Left lung (tissue), 4 donors: ENCODE measurements at regions not wholly inside any gene's neighbourhood (a gene's known extent, or its start where the extent isn't known, plus 50 kb on each side); places are given as distances from the start of the nearest gene placed in this dataset.

Experiments used
- ATAC-seq: fragments of 200-7000 bp; cut with Tn5 transposase; one replicate; pipeline ENCODE4 v1.9.1; 2020; ENCODE audit warnings: moderate library complexity
- DNase-seq, 4 donors: peaks; one replicate each; pipeline ENCODE4 v3.0.0-alpha.2; 2013 to 2020
- H3K27ac ChIP-seq, 2 donors: fragments of 200-600 bp; sonication (generic) in 1 of 2; one replicate each; pipeline versions ENCODE4 v1.5.0 to v1.8.0; 2020 to 2021
- H3K27me3 ChIP-seq, 2 donors: fragments of 200-600 bp; sonication (generic) in 1 of 2; one replicate each; pipeline versions ENCODE4 v1.5.0 to v1.8.0; 2020 to 2021
- H3K36me3 ChIP-seq, 2 donors: fragments of 200-600 bp; sonication (generic) in 1 of 2; one replicate each; pipeline versions ENCODE4 v1.5.0 to v1.8.0; 2020 to 2021
- H3K4me1 ChIP-seq, 2 donors: fragments of 200-600 bp; one replicate each; pipeline ENCODE4 v1.8.0; 2021
- H3K4me3 ChIP-seq, 2 donors: fragments of 200-600 bp; sonication (generic) in 1 of 2; one replicate each; pipeline versions ENCODE4 v1.5.0 to v1.8.0; 2020 to 2021; ENCODE audit warnings: mild to moderate bottlenecking in 1 of 2
- H3K9me3 ChIP-seq, 2 donors: fragments of 200-600 bp; sonication (generic) in 1 of 2; one replicate each; pipeline versions ENCODE4 v1.5.0 to v1.8.0; 2020 to 2021
- intact Hi-C, 2 donors: fragments of 100-400 bp; cut with DNase I; formaldehyde crosslinking; loops; one replicate each; pipeline versions ENCODE4 v1.11.2 to v1.14.2; 2022
- TF ChIP-seq, protein P1 (sequence below), 2 donors: fragments of 200-600 bp; sonication (generic) in 1 of 2; IDR thresholded peaks; one replicate each; pipeline versions ENCODE4 v1.5.0 to v1.8.0; 2021; ENCODE audit warnings: antibody characterized with exemption in 2 of 2
- donor health status: DM: no; HTN: yes; CAD: no.
- donor health status: DM: no; HTN: no; CAD: no.

DNA sequence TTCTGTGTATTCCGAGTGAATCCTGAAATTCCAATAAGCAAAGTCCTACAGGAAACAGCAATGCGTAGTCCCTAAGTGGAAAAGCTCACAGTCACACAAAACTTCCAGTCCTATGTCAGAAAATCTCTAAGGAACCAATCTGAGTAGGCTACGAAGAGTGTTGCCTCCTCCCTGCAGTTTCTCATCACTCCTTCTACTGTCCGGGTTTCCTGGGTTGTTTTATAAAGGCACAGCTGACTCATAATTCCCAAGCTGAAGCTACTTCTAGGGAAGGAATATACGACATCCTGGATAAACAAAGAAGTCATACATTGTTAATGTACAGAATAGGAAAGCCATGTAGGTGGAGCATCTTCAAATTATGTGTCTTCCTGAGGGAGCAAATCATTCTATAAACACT lies 65.7 kb upstream of the RGMA start:
- TF ChIP-seq, protein P1, sequence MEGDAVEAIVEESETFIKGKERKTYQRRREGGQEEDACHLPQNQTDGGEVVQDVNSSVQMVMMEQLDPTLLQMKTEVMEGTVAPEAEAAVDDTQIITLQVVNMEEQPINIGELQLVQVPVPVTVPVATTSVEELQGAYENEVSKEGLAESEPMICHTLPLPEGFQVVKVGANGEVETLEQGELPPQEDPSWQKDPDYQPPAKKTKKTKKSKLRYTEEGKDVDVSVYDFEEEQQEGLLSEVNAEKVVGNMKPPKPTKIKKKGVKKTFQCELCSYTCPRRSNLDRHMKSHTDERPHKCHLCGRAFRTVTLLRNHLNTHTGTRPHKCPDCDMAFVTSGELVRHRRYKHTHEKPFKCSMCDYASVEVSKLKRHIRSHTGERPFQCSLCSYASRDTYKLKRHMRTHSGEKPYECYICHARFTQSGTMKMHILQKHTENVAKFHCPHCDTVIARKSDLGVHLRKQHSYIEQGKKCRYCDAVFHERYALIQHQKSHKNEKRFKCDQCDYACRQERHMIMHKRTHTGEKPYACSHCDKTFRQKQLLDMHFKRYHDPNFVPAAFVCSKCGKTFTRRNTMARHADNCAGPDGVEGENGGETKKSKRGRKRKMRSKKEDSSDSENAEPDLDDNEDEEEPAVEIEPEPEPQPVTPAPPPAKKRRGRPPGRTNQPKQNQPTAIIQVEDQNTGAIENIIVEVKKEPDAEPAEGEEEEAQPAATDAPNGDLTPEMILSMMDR (IDR thresholded peaks at IDR 0.05): no peak
- Histone ChIP-seq H3K36me3 (no peaks in the 10 kb centered on the region), H3K4me3 (no peak overlapping the region), H3K4me1 (peaks cover 0 to 3% of the 10 kb centered on the region in 2 donors), H3K27me3 (peaks cover 0 to 8% of the 10 kb centered on the region in 2 donors), H3K9me3 (peaks cover 0 to 5% of the 10 kb centered on the region in 2 donors), H3K27ac (no peak overlapping the region)
- DNase-seq (no peak), ATAC-seq (no peak)
- intact Hi-C loops: no loop called here

DNA sequence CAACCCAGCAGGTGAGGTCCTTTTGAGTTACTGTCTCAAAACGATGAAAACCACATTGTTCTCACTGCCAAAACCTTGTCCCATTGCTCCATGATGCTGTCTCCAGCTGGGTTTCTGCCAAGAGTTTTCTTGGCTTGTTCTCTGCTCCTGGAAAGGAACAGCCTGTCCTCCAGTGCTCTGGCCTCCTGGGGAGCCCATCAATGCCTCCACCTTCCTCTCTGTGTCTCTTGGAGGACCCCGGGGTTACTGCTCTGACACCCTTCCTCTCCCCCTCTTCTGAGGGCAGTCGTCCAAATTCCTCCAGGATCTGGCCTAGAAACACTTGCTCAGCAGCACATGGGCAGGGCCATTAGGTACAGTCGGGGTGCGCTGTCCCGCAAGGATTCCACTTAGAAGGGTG lies 63.9 kb upstream of the RGMA start:
- intact Hi-C loops: no loop called here
- DNase-seq: peak in 2 of 4 donors; percentile 61 to 76
- ATAC-seq: no peak

DNA sequence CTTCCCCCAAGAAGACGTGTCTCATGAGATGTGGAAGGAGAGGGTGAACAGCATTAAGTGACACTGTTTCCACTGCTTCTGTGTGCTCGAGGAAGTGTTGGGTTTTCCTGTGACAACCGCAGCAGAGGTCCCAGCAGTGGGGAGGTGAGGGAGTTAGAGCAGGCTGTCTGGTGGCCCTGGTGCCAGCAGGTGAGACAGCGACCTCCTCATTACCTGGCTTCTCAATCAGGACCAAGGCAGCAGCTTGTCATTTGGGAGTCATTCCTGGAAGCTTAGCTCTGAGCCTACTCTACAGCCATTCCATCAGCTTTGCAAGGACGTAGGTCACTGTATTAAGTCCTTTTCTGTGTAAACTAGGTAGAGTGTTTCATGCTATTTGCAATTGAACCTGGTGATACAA lies 63.3 kb upstream of the RGMA start:
- Histone ChIP-seq H3K4me1 (peaks cover 0 to 3% of the 10 kb centered on the region in 2 donors), H3K4me3 (no peak overlapping the region), H3K9me3 (peaks cover 0 to 5% of the 10 kb centered on the region in 2 donors), H3K27me3 (peaks cover 0 to 8% of the 10 kb centered on the region in 2 donors), H3K27ac (no peak overlapping the region), H3K36me3 (no peaks in the 10 kb centered on the region)
- ATAC-seq (peak; percentile 12), DNase-seq (no peak)
- intact Hi-C loops: no loop called here
- TF ChIP-seq, protein P1 (IDR thresholded peaks at IDR 0.05): no peak

More for the DNA sequence above, 63.9 kb upstream of the RGMA start:
- Histone ChIP-seq H3K9me3 (peaks cover 0 to 5% of the 10 kb centered on the region in 2 donors), H3K4me3 (no peak overlapping the region), H3K36me3 (no peaks in the 10 kb centered on the region), H3K27me3 (peaks cover 0 to 8% of the 10 kb centered on the region in 2 donors), H3K4me1 (peaks cover 0 to 3% of the 10 kb centered on the region in 2 donors), H3K27ac (no peak overlapping the region)
- TF ChIP-seq, protein P1 (IDR thresholded peaks at IDR 0.05): no peak

DNA sequence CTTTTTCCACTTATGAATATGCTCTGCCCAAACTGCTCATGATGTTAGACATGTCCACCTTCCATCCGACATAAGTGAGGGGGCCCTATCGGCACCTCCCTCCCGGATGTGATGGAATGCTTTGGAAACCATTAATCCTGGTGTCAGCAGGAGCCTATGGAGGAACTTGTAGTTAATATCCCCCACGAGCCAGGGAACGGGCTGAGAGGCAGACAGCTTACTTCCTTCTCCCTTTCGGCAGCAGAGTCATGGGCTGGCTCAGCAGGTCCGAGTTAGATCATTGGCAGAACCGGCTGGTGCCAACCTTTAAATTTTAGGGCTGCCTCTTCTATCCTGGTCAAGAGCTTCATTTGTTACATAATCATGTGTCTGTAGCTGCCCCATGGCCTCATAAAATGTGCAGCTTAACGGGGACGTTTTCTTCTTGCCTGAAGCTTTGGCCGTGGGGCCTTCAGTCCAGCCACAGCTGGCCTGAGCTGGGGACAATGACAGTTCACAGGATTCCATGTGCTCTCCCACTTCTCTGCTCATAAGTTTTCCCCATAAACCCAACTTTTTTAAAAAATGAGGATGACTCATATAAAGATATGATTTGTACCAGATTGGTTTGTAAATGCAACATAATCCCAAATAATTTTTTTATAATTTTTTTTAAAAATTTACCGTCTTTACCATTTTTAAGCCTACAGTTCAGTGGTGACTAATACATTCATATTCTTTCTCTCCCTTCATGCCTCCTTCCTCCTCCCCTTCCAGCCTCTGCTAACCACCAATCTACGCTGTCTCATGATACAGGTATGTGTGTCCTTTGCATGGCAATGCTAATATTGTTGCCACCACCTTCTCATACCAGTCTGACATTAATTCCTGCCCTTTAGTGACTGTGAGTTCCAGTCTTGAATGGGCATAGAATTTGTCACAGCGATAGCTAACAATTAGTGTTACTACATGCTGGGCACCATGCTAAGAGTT lies 62.2 kb upstream of the RGMA start:
- Histone ChIP-seq H3K9me3 (peaks cover 0 to 5% of the 10 kb centered on the region in 2 donors), H3K4me1 (peaks cover 0 to 3% of the 10 kb centered on the region in 2 donors), H3K36me3 (no peaks in the 10 kb centered on the region), H3K27ac (no peak overlapping the region), H3K4me3 (no peak overlapping the region), H3K27me3 (peaks cover 0 to 8% of the 10 kb centered on the region in 2 donors)
- ATAC-seq (peak; percentile 31), DNase-seq (peak in 1 of 4 donors; percentile 48)
- TF ChIP-seq, protein P1 (IDR thresholded peaks at IDR 0.05): no peak
- intact Hi-C loops: no loop called here

DNA sequence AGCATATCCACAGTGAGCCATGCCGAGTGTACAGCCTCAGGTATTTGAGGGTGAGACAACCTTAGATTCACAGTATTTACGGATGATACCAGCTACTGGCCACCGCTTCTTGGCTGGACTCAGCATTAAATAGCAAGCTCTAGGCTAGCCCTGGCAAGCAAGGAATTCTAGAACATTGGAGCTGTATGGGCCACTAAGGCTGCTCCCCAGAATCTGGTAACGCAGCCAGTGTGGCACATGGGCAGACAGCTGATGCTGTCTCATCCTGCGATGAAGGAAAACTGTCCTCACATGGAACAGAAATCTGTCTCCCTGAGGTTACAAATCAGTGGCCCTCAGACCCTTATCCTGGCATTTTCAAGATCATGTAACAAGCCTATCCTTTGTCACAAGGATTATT lies 57.6 kb upstream of the RGMA start:
- H3K27me3 ChIP-seq: peaks cover 0 to 8% of the 10 kb centered on the region in 2 donors
- H3K4me1 ChIP-seq: no peaks in the 10 kb centered on the region
- no peak overlapping the region for H3K4me3 ChIP-seq
- H3K27ac ChIP-seq: no peak overlapping the region
- no peaks in the 10 kb centered on the region for H3K9me3 ChIP-seq
- no peaks in the 10 kb centered on the region for H3K36me3 ChIP-seq
- DNase-seq: no peak
- intact Hi-C loops: no loop called here
- no peak for ATAC-seq
- TF ChIP-seq, protein P1 (IDR thresholded peaks at IDR 0.05): no peak
